ENCODE measurements at regions not wholly inside any gene's neighbourhood (a gene's known extent, or its start where the extent isn't known, plus 50 kb on each side); places are given as distances from the start of the nearest gene placed in this dataset.

DNA sequence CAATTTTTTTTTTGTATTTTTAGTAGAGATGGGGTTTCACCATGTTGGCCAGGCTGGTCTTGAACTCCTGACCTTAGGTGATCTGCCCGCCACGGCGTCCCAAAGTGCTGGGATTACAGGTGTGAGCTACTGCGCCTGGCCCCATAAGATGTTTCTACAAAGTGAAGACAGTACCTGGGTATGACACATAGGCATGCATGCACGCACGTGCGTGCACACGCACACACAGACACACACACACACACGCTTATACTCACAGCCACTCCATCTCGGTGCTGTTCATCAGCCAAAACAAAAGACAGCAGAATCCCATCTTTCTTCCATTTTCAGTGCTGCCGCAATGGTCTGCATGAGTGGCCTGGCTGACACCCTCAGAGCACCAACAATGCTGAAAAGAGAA, 63.9 kb downstream of the VCPKMT start:
- Histone ChIP-seq H3K4me3 (no peak overlapping the region), H3K36me3 (no peaks in the 10 kb centered on the region), H3K4me1 (no peaks in the 10 kb centered on the region), H3K9me3 (no peaks in the 10 kb centered on the region), H3K27me3 (no peaks in the 10 kb centered on the region), H3K27ac (no peak overlapping the region)
- DNase-seq (no peak), ATAC-seq (no peak)
- intact Hi-C loops (cut with DNase I; ENCODE audit: low total_unique reads) (no loop called here), in situ Hi-C loops (cut with MboI; ENCODE audit: low sequenced_read_pairs in 4 of 4) (no loop called here)
- TF ChIP-seq POLR2A (IDR thresholded peaks at IDR 0.05): no peak
- TF ChIP-seq, protein P1, sequence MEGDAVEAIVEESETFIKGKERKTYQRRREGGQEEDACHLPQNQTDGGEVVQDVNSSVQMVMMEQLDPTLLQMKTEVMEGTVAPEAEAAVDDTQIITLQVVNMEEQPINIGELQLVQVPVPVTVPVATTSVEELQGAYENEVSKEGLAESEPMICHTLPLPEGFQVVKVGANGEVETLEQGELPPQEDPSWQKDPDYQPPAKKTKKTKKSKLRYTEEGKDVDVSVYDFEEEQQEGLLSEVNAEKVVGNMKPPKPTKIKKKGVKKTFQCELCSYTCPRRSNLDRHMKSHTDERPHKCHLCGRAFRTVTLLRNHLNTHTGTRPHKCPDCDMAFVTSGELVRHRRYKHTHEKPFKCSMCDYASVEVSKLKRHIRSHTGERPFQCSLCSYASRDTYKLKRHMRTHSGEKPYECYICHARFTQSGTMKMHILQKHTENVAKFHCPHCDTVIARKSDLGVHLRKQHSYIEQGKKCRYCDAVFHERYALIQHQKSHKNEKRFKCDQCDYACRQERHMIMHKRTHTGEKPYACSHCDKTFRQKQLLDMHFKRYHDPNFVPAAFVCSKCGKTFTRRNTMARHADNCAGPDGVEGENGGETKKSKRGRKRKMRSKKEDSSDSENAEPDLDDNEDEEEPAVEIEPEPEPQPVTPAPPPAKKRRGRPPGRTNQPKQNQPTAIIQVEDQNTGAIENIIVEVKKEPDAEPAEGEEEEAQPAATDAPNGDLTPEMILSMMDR (IDR thresholded peaks at IDR 0.05 in 4 of 5, conservative IDR thresholded peaks at IDR 0.05 in 1 of 5): no peak

DNA sequence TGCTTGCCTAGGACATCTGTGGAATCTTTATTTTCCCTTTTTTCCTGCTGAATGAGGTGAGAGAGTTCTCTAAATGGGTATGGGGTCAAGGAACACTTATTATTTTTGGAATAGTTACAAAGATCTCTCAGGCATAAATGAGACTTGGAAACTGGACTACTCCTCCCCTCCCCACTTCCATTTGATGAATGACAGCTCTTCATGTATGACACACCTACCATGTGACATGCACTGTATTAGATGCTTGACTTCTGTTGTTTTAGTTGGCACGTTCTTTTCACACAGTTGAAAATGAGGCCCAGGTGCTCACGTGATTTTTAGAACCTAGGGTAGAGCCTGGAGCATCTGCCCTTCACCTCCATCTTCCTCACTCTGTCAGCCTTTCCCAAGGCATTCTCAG, 62.4 kb downstream of the VCPKMT start:
- intact Hi-C loops (cut with DNase I; ENCODE audit: low total_unique reads): no loop called here
- Histone ChIP-seq H3K27ac (no peak overlapping the region), H3K9me3 (no peaks in the 10 kb centered on the region), H3K4me1 (no peaks in the 10 kb centered on the region), H3K36me3 (no peaks in the 10 kb centered on the region), H3K4me3 (no peak overlapping the region), H3K27me3 (no peaks in the 10 kb centered on the region)
- in situ Hi-C loops (cut with MboI; ENCODE audit: low sequenced_read_pairs in 4 of 4): no loop called here
- DNase-seq (no peak), ATAC-seq (no peak)
- TF ChIP-seq, protein P1 (IDR thresholded peaks at IDR 0.05 in 4 of 5, conservative IDR thresholded peaks at IDR 0.05 in 1 of 5): no peak
- TF ChIP-seq POLR2A (IDR thresholded peaks at IDR 0.05): no peak

DNA sequence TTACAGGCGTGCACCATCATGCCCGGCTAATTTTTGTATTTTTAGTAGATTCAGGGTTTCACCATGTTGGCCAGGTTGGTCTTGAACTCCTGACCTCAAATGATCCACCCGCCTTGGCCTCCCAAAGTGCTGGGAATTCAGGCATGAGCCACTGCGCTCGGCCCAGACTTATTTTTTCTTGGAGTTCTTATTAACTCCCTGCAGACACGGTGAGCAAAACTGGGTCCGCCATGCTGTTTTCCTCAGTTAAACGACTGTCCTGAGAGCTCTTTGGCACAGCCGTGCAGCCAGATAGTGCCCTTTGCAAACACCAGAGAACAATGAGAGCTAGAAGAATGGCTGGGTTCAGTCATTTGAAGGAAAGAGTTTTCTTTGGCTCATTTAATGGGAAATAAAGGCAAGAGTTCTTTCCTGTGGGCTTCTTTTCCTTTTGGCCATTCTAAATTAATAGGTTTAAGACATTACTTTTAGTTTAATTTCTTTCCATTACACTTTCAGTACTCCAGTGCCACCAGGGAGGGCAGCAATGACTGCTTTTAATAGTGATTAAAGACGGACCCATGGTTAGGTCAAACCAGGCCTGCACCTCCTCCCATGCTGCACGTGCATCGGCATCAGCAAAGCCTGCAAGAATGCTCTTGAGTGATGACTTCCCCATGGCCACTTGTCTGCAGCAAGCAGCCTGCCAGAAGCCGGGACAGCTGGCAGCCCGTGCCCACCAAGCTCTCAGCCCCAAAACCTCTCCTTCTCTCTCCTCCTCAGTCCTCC, 60.7 kb downstream of the VCPKMT start:
- intact Hi-C loops (cut with DNase I; ENCODE audit: low total_unique reads): no loop called here
- no peak overlapping the region for H3K4me3 ChIP-seq
- no peaks in the 10 kb centered on the region for H3K27me3 ChIP-seq
- in situ Hi-C loops (cut with MboI; ENCODE audit: low sequenced_read_pairs in 4 of 4): no loop called here
- H3K27ac ChIP-seq: no peak overlapping the region
- no peaks in the 10 kb centered on the region for H3K36me3 ChIP-seq
- H3K9me3 ChIP-seq: no peaks in the 10 kb centered on the region
- peak in 1 of 2 donors; percentile 33 for ATAC-seq
- DNase-seq: no peak
- peaks cover 0 to 7% of the 10 kb centered on the region in 2 donors for H3K4me1 ChIP-seq
- TF ChIP-seq, protein P1 (IDR thresholded peaks at IDR 0.05 in 4 of 5, conservative IDR thresholded peaks at IDR 0.05 in 1 of 5): no peak
- no peak for TF ChIP-seq POLR2A (IDR thresholded peaks at IDR 0.05)

DNA sequence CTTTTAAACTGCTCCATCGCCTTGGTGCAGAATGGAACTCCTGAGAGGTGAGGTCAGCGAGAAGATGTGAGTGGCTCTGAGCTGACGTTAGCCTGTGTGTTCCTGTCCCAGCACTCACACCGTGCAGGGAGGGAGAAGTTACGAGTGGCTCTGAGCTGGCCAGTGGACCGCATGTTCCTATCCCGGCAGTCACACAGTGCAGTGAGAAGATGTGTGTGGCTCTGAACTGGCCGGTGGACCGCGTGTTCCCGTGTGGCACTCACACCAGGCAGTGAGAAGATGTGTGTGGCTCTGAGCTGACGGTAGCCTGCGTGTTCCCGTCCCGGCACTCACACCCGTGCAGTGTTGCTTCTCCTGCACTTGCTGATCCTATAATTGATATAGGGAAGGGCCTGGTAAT, 59.9 kb downstream of the VCPKMT start:
- intact Hi-C loops (cut with DNase I; ENCODE audit: low total_unique reads): no loop called here
- Histone ChIP-seq H3K9me3 (no peaks in the 10 kb centered on the region), H3K36me3 (no peaks in the 10 kb centered on the region), H3K4me1 (peaks cover 7 to 14% of the 10 kb centered on the region in 2 donors), H3K27ac (no peak overlapping the region), H3K4me3 (no peak overlapping the region), H3K27me3 (no peaks in the 10 kb centered on the region)
- DNase-seq: no peak
- TF ChIP-seq, protein P1 (IDR thresholded peaks at IDR 0.05 in 4 of 5, conservative IDR thresholded peaks at IDR 0.05 in 1 of 5): no peak
- no peak for TF ChIP-seq POLR2A (IDR thresholded peaks at IDR 0.05)
- ATAC-seq: no peak
- in situ Hi-C loops (cut with MboI; ENCODE audit: low sequenced_read_pairs in 4 of 4): no loop called here

DNA sequence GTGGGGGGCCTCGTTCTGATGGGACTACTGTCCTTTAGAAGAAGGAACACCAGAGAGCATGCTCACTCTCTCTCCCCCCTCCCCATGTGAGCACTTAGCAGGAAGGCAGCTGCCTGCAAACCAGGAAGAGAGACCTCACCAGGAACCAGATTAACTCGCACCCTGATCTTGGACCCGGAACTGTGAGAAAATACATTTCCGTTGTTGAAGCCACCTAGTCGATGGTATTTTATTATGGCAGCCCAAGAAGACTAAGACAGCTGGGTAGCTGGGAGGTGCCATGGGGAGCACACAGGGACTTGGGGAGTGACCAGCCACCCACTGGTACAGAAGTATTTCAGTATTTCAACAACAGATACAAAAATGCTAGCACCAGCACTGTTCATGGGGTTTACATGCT, 59.0 kb downstream of the VCPKMT start:
- Histone ChIP-seq H3K4me1 (peaks cover 7 to 17% of the 10 kb centered on the region in 2 donors), H3K27ac (no peak overlapping the region), H3K4me3 (no peak overlapping the region), H3K36me3 (no peaks in the 10 kb centered on the region), H3K9me3 (no peaks in the 10 kb centered on the region), H3K27me3 (no peaks in the 10 kb centered on the region)
- TF ChIP-seq, protein P1 (IDR thresholded peaks at IDR 0.05 in 4 of 5, conservative IDR thresholded peaks at IDR 0.05 in 1 of 5): no peak
- TF ChIP-seq POLR2A (IDR thresholded peaks at IDR 0.05): no peak
- in situ Hi-C loops (cut with MboI; ENCODE audit: low sequenced_read_pairs in 4 of 4) (no loop called here), intact Hi-C loops (cut with DNase I; ENCODE audit: low total_unique reads) (no loop called here)
- DNase-seq (no peak), ATAC-seq (no peak)

Measured in gastrocnemius medialis (tissue), 4 donors.